ENCODE measurements at regions not wholly inside any gene's neighbourhood (a gene's known extent, or its start where the extent isn't known, plus 50 kb on each side); places are given as distances from the start of the nearest gene placed in this dataset.

- CTCF ChIA-PET = interaction anchor here (1.0 to 1.8 kb wide), 3 partner anchors 11 to 38 kb away, joined by 3 to 5 read pairs (median 3); no protein-coding TSS in a partner anchor
- no peaks in the 10 kb centered on the region for H3K36me3 ChIP-seq (ENCODE audit: control insufficient read depth in 2 of 2, insufficient read depth in 1 of 2, low read length in 2 of 2)
- H3K27ac ChIP-seq (ENCODE audit: extremely low read depth, low read depth, low read length) = no peak overlapping the region
- no peak overlapping the region for H3K4me3 ChIP-seq (ENCODE audit: low read depth, low read length)
- H3K9me3 ChIP-seq (ENCODE audit: control insufficient read depth, insufficient read depth, low read depth, low read length) = no peaks in the 10 kb centered on the region
- POLR2A ChIA-PET = no interaction called here
- TF ChIP-seq PRDM1 (tag by site-specific recombination; IDR thresholded peaks at IDR 0.05) (no peak), ZNF624 (tag by site-specific recombination; IDR thresholded peaks at IDR 0.05) (no peak), INSM2 (tag by site-specific recombination; IDR thresholded peaks at IDR 0.05) (no peak), ZFP69B (tag by site-specific recombination; IDR thresholded peaks at IDR 0.05) (no peak), MYNN (tag by site-specific recombination; IDR thresholded peaks at IDR 0.05; ENCODE audit: borderline replicate concordance) (no peak), ZNF37A (tag by site-specific recombination; IDR thresholded peaks at IDR 0.05) (no peak), ZFP41 (tag by site-specific recombination; IDR thresholded peaks at IDR 0.05; ENCODE audit: borderline replicate concordance) (no peak), ZNF621 (tag by site-specific recombination; IDR thresholded peaks at IDR 0.05) (no peak), ZBTB49 (tag by site-specific recombination; IDR thresholded peaks at IDR 0.05; ENCODE audit: low read depth) (no peak), ZNF837 (tag by site-specific recombination; IDR thresholded peaks at IDR 0.05) (no peak), ZNF785 (tag by site-specific recombination; IDR thresholded peaks at IDR 0.05) (no peak), ZNF311 (tag by site-specific recombination; IDR thresholded peaks at IDR 0.05; ENCODE audit: borderline replicate concordance) (no peak), ZNF302 (tag by site-specific recombination; IDR thresholded peaks at IDR 0.05; ENCODE audit: low read depth) (no peak), ZNF10 (tag by site-specific recombination; IDR thresholded peaks at IDR 0.05) (no peak), ZNF449 (tag by site-specific recombination; IDR thresholded peaks at IDR 0.05) (no peak), ZBTB21 (tag by site-specific recombination; IDR thresholded peaks at IDR 0.05) (no peak)
- no peaks in the 10 kb centered on the region for H3K4me1 ChIP-seq (ENCODE audit: control insufficient read depth, insufficient read depth, low read length)
Observed at GRCh38 chr1:209316929-209317328, 266.6 kb upstream of the CAMK1G start.

GRCh38 chr1:209318181-209319056, 265.1 kb upstream of the CAMK1G start:
- TF ChIP-seq ZXDB (tag by site-specific recombination; IDR thresholded peaks at IDR 0.05) = no peak
- TF ChIP-seq ZNF19 (tag by site-specific recombination; IDR thresholded peaks at IDR 0.05; ENCODE audit: low read depth) = no peak
- no peak for TF ChIP-seq ZNF292 (tag by site-specific recombination; IDR thresholded peaks at IDR 0.05; ENCODE audit: borderline replicate concordance, low read depth)
- TF ChIP-seq ZBTB49 (tag by site-specific recombination; IDR thresholded peaks at IDR 0.05; ENCODE audit: low read depth) = no peak
- TF ChIP-seq KLF10 (tag by site-specific recombination; IDR thresholded peaks at IDR 0.05) = no peak
- no peak for TF ChIP-seq ZNF830 (tag by site-specific recombination; IDR thresholded peaks at IDR 0.05; ENCODE audit: low read depth)
- TF ChIP-seq IKZF3 (tag by site-specific recombination; IDR thresholded peaks at IDR 0.05) = no peak
- no peak for TF ChIP-seq ZNF658 (tag by site-specific recombination; IDR thresholded peaks at IDR 0.05)
- no peak for TF ChIP-seq ZNF366 (tag by site-specific recombination; conservative IDR thresholded peaks at IDR 0.05)
- TF ChIP-seq ZNF239 (tag by site-specific recombination; IDR thresholded peaks at IDR 0.05) = no peak
- no peak for TF ChIP-seq ZNF132 (tag by site-specific recombination; IDR thresholded peaks at IDR 0.05; ENCODE audit: borderline replicate concordance)
- Histone ChIP-seq H3K27ac (ENCODE audit: extremely low read depth, low read depth, low read length) (no peak overlapping the region), H3K4me3 (ENCODE audit: low read depth, low read length) (no peak overlapping the region), H3K9me3 (ENCODE audit: control insufficient read depth, insufficient read depth, low read depth, low read length) (no peaks in the 10 kb centered on the region), H3K4me1 (ENCODE audit: control insufficient read depth, insufficient read depth, low read length) (no peaks in the 10 kb centered on the region), H3K36me3 (ENCODE audit: control insufficient read depth in 2 of 2, insufficient read depth in 1 of 2, low read length in 2 of 2) (no peaks in the 10 kb centered on the region)
- CTCF ChIA-PET = interaction anchor here (0.9 to 1.4 kb wide), 5 partner anchors 17 to 195 kb away, joined by 3 read pairs; no protein-coding TSS in a partner anchor
- POLR2A ChIA-PET = no interaction called here
